H4 (cell line): ENCODE measurements at regions not wholly inside any gene's neighbourhood (a gene's known extent, or its start where the extent isn't known, plus 50 kb on each side); places are given as distances from the start of the nearest gene placed in this dataset.

Experiments used
- DNase-seq: peaks from one replicate; pipeline ENCODE4 v3.0.0-alpha.2; 2015; ENCODE audit warnings: low spot score

GRCh38 chr18:21162786-21163185 lies 51.2 kb upstream of the ROCK1 start:
- no peak for DNase-seq

- peak; percentile 84 for DNase-seq
These were observed 52.3 kb upstream of the ROCK1 start for GRCh38 chr18:21163647-21164547.

- DNase-seq = no peak
These were observed 53.0 kb upstream of the ROCK1 start for GRCh38 chr18:21164548-21165095.

DNA sequence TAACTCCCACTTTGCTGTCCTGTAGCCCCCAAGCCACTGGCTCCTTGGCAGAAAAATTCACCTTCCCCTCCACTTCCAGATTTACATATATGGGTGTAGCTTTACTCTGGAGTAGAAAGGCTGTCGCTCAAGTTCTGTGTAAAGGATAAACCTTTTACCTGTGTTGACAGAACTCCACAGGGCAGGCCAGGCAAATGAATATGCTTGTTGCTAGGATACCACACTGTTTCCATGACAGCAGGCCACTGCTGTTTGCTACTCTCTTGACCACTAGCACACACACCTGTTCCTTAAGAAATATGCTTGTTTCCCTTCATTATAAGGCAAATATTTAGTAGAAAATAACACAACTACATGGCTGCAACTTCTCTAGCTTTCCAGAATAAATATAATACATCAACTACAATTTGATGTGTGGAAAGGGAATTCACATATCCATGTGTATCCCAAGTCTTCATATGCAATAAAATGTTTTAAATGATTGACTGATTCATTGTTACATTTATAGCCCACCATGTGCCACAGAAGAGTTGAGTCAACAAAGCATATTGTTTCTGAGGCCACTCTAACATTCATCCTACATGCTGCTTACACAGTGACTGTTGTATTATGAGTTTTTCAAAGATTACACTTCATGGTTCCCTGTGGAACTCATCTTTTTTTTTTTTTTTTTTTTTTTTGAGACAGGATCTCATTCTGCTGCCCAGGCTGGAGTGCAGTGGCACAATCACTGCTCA lies 56.2 kb upstream of the ROCK1 start:
- no peak for DNase-seq

GRCh38 chr18:21168880-21169279 lies 57.3 kb upstream of the ROCK1 start:
- no peak for DNase-seq

- no peak for DNase-seq
These were observed 64.2 kb upstream of the GREB1L start for GRCh38 chr18:21177822-21178221.

GRCh38 chr18:21179590-21180220 lies 62.3 kb upstream of the GREB1L start:
- peak; percentile 68 for DNase-seq

DNA sequence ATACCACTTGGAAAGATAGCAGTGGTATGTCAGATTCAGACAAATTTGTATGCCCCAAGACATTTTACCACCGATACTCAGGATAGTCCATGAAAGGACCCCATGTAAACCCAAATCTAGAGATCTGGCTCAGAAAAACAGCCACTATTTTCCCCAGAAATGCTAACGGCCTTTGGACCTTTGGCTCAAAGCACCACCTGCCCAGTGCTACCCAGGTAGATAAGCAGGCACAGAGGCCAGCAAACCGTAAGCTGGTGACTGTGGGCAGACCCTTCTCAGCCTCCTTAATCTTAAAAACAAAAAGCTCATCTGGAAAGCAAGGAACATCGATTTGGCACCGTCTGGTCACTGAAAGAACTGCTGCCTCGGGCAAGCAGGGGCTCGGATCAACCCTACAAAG lies 61.4 kb upstream of the GREB1L start:
- DNase-seq = no peak

DNA sequence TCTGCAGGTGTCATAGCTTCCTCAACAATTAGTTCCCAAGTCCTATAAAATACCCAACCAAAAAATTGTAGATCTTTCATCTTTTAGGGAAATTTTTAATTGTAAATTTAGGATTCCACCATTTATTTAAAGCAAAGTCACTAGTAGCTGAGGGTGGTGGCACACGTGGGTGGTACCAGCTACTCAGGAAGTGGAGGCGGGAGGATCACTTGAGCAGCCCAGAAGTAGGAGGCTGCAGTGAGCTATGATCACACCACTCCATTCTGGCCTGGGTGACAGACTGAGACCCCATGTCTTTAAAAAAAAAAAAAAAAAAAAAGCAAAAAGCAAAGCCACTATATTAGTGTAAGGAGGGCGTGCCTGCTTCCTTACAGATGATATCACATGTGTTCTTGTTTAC lies 60.3 kb upstream of the GREB1L start:
- DNase-seq = no peak

GRCh38 chr18:21183670-21184069 lies 58.4 kb upstream of the GREB1L start:
- DNase-seq = peak; percentile 10

GRCh38 chr18:21184396-21184996 lies 57.5 kb upstream of the GREB1L start:
- DNase-seq = no peak

DNA sequence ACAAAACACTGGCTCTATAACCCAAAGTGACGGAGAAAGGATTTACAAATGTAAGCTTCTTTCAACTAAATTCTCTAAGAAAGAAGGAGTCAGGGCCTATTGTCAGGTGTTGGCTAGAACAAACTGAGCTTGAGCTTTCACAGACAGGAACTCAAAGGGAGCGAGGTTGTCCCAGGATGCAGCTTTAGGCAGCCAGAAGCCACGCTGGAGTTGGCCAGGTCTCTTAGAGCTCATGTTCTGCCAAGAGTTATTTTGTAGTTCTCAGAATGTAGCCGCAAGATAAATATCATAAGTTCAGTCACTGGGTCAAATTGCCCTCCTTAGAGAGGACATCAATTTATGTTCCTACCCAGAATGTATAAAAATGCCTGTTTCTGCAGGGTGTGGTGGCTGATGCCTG lies 54.1 kb upstream of the GREB1L start:
- DNase-seq = no peak

DNA sequence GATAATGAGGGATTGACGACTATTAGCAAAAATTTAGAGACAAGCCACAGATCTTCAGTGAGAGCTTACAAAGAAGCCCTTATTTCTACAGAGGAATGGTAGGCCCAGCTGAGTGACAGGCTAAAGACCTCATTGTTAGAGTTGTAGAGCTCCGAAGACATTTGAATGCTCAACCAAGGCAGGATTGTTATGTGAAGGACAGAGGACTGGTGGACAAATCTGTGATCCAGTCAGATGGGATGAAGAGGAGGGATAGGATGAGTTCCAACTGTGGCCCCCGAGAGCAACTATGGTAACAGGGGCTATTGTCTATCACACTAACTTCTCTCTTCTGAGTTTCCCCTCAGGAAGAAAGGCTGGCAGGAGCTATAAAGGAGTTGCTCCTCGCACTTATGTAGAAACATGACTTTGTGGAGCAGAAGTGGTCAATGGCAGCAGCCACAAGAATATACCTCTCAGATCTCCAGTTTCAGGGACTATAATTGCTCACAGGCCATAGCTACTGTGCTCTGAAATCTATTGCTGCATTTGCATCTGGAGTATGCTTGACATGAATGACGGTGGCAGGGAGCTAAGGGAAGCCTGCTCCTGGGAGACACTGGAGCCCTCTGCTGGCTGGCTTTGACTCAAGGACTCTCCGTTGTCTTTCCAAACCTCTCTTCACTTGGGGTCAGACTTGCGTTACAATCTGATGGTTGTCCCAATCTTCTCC lies 50.3 kb upstream of the GREB1L start:
- peak; percentile 60 for DNase-seq
